PFSK-1 (cell line): ENCODE measurements at regions not wholly inside any gene's neighbourhood (a gene's known extent, or its start where the extent isn't known, plus 50 kb on each side); places are given as distances from the start of the nearest gene placed in this dataset.

Experiments
- POLR2AphosphoS5 ChIP-seq: IDR thresholded peaks from 2 replicates; pipeline ENCODE4 v1.6.1; 2012; ENCODE audit warnings: low read depth, mild to moderate bottlenecking, control low read depth, low read length, moderate library complexity
- SIN3A ChIP-seq: IDR thresholded peaks from 2 replicates; pipeline ENCODE4 v1.6.1; 2012; ENCODE audit warnings: mild to moderate bottlenecking, low read length, moderate library complexity, borderline replicate concordance; ENCODE audit not compliant: insufficient read depth
- TF ChIP-seq, protein P1 (sequence below), 2 experiments: IDR thresholded peaks; 2 replicates each; pipeline versions ENCODE4 v1.6.1 to v1.8.0; 2011 to 2012; ENCODE audit warnings: low read depth in 2 of 2, low read length in 2 of 2, control low read depth in 1 of 2, inconsistent platforms in 1 of 2, mild to moderate bottlenecking in 1 of 2, moderate library complexity in 1 of 2; ENCODE audit not compliant: insufficient read depth in 1 of 2

DNA sequence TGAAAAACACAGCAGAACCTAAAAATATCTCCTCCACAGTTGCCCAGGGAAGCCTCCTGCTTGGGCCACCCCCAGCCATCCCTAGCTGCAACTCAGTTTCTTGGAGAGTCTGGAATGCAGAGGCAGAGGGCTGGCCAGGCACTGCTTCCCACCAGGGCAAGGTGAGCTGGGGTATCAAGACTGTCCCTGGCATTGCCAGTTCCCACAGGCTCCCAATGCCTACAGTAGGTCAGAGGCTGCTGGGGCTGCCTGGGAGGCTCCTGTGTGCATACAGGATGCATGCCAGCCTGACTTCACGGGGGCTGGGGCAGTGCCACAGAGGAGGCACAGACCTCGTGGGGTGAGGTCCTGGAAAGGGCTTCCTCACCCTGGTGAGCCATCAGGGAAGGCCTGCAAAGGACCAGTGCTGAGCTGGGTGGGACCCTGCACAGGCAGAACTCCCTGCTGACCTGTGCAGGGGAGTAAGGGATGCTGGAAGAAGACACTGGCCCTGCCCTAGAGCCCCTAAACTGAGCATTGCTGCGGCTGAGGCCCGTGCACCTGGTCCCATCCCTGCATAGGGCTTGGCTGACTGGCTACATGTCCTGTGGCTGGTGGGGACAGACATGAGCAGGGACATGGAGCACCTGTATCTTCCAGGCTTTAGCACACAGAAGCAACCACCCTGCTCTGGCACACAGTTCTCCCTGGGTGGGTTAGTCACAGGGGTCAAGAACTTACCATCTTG is 121.9 kb upstream of the RET start:
- TF ChIP-seq SIN3A: no peak
- TF ChIP-seq POLR2AphosphoS5: no peak
- TF ChIP-seq, protein P1, sequence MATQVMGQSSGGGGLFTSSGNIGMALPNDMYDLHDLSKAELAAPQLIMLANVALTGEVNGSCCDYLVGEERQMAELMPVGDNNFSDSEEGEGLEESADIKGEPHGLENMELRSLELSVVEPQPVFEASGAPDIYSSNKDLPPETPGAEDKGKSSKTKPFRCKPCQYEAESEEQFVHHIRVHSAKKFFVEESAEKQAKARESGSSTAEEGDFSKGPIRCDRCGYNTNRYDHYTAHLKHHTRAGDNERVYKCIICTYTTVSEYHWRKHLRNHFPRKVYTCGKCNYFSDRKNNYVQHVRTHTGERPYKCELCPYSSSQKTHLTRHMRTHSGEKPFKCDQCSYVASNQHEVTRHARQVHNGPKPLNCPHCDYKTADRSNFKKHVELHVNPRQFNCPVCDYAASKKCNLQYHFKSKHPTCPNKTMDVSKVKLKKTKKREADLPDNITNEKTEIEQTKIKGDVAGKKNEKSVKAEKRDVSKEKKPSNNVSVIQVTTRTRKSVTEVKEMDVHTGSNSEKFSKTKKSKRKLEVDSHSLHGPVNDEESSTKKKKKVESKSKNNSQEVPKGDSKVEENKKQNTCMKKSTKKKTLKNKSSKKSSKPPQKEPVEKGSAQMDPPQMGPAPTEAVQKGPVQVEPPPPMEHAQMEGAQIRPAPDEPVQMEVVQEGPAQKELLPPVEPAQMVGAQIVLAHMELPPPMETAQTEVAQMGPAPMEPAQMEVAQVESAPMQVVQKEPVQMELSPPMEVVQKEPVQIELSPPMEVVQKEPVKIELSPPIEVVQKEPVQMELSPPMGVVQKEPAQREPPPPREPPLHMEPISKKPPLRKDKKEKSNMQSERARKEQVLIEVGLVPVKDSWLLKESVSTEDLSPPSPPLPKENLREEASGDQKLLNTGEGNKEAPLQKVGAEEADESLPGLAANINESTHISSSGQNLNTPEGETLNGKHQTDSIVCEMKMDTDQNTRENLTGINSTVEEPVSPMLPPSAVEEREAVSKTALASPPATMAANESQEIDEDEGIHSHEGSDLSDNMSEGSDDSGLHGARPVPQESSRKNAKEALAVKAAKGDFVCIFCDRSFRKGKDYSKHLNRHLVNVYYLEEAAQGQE (IDR thresholded peaks at IDR 0.05; ENCODE audit: insufficient read depth in 1 of 2, low read depth in 2 of 2, low read length in 2 of 2): no peak
